ENCODE measurements at regions not wholly inside any gene's neighbourhood (a gene's known extent, or its start where the extent isn't known, plus 50 kb on each side); places are given as distances from the start of the nearest gene placed in this dataset.

DNA sequence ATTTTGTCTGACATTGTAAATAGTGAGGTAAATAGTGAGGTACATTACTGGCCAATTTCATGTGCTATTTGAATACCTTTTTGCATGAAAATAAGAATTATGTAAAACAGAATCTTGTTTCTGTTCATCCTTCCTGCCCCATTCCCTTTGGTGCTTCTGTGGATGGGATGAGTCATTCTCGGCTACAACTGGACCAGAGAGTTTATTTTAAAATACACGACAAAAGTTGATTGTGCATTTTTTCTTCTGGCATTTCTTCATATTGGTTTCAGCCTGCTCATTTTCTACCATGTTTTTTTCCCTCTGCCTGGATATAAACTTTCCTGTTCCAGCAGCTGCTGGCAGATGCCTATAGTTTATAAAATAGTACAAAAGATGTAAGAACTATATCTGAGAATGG is 107.5 kb downstream of the CYSLTR2 start:
- ATAC-seq = no peak
- intact Hi-C loops (cut with DNase I) = loop anchor here in 1 of 2 donors (10.0 kb wide), 1 partner anchor 426 kb away; no protein-coding TSS in a partner anchor
- no peak for DNase-seq

DNA sequence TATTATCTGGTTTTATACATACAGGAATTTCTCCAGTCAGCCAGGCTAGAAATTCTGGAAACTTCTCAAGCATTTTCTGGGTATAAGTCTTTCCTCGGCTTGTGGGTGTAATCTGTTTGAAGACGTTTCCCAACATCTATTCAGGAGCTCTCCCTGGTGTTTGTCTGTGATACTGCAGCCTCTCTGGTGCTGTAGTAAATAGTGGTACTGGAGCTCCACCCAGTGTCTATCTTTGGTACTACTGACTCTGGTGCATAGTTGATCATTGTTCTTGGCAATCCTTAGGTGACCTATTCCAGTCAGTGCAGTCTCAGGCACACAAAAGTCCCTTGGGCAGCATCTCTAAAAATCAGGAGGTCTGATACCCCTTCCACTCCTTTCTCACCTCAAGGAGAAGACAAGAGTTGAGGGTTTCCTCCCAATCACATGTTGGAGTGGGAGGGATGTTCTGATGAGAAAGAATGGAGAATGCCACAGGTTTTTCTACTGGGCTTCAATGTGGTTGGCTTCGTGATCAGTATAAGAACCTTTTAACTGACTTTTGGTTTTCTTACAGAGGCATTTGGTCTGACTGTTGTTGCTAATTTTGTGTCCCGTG is 115.5 kb downstream of the CYSLTR2 start:
- intact Hi-C loops (cut with DNase I) = loop anchor here (1.0 to 10.0 kb wide), 4 partner anchors 172 to 732 kb away; partner anchors contain the start of gene NUDT15 (in 1 of the 2)
- peak; percentile 89 to 95 for ATAC-seq

DNA sequence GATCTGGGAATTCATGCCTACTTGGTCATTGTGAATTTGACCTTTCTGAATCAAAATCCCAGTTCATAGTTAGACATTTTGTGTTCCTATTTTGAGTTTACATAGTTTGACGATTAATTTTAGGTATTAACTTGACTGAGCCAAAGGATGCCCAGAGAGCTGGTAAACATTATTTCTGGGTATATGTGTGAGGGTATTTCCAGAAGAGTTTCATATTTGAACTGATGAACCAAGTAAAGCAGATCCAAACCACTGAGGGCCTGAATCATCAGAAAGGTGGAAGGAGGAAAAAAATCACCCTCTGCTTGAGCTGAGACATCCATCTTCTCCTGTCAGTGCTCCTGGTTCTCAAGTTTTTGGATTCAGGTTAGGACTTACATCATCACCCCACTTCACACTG is 116.6 kb downstream of the CYSLTR2 start:
- ATAC-seq = no peak
- intact Hi-C loops (cut with DNase I) = no loop called here

More for the DNA sequence above, 115.5 kb downstream of the CYSLTR2 start:
- DNase-seq = peak; percentile 76

DNA sequence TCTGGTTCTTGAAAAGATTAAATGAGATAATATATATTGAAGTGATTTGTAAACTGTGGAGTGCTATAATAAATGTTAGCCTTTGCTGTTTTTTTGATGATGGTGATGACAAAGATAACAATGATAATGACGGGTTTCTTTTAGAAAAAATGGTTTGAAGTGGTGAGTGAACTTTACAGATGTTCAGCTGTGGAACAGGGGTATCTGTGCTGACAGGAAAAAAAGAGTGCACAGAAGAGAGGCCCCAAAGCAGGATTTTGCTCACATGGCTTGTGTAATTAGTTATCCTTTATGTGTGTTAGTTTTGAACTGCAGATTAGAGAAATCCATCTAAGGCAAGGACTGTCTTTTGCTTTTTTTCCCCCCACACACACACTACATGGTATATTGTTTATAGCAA is 119.2 kb downstream of the CYSLTR2 start:
- intact Hi-C loops (cut with DNase I) = no loop called here
- DNase-seq = no peak
- no peak for ATAC-seq

More for the DNA sequence above, 116.6 kb downstream of the CYSLTR2 start:
- no peak for DNase-seq

DNA sequence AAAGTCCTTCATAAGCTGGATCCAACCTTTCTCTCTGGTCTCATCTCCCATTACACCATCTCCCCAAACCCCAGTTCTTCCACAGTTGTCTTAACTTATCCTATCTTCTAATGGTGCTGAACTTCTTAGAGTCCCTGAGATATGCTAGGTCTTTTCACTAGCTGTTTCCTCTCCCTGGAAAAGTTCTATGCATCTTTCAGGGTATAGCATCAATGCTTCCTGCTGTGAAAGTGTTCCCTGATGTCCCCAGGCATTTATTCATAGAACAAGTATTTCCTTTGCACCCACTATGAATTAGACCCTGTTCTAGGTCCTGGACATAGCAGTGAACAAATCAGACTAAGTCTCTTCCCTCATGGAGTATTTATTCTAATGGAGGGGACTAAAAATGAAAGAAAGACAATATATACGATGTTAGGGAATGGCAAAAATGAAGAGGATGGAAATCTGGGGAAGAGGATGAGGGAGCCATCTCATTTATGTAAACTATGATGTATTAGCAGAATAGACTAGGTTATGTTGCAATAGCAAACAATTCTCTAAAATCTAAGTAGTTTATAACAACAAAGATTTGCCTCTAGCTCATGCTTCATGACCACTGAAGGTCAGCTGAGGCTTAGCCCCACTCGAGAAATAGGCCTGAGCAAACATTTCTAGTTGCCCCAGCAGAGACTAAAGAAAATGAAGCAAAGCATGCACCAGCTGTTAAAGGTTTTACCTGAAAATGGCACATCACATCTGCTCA is 120.0 kb downstream of the CYSLTR2 start:
- DNase-seq (no peak), ATAC-seq (no peak)
- intact Hi-C loops (cut with DNase I) = no loop called here

DNA sequence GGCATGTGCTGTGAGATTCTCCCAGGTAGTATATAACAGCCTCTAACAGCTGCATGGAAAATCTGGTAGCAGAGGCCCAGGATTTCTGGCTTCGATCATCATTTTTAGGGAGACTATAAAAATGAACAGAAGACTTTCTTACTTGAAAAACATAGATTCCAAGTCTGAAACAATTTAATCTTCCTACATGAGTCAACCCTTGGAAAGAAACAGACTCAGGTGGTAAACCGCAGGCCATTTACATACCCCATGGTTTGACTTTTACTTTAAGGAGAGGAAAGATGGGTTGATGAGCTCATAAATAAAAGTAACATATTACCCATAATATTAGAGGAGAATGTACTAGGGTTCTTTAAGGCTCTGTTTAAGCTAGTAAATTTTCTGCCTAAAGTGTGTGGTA is 121.6 kb downstream of the CYSLTR2 start:
- no peak for ATAC-seq
- intact Hi-C loops (cut with DNase I) = no loop called here
- no peak for DNase-seq

DNA sequence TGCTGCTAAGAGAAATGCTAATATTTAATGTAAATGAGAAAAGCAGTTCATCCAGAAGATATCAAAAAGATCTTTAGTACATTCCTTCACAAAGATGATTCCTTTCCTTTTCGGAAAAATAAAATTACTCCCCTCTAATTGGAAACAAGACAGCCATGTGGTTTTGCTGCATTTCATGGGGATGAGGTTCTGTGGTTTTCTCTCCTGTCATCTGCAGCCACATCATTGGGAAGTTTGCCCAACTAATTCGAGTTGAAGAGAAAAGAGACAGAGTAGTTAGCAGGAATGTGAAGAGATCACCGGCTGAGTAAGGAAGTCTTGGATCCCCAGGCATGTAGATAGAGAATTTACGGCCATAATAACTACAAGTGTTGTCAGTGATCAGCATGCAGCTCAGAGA is 122.1 kb downstream of the CYSLTR2 start:
- intact Hi-C loops (cut with DNase I) = no loop called here
- ATAC-seq = no peak
- DNase-seq = no peak

DNA sequence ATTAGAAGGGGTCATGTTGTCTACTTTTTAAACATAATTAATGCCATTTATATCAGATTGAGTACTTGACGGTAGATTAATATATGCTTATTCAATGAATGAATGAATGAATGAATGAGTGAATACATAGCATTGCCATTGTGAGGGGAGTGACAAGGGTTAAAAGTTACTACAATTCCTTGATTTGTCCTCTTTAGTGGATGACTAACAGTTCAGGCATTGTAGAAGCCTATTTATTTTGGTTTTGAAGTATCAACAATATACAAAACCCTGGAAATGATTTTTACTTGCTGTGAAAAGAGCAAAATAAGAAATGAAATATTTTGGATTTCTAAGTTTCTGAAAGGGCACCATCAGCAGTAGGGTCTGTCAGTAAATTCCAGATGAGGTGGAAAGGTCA is 122.7 kb downstream of the CYSLTR2 start:
- ATAC-seq (no peak), DNase-seq (no peak)
- intact Hi-C loops (cut with DNase I) = no loop called here

DNA sequence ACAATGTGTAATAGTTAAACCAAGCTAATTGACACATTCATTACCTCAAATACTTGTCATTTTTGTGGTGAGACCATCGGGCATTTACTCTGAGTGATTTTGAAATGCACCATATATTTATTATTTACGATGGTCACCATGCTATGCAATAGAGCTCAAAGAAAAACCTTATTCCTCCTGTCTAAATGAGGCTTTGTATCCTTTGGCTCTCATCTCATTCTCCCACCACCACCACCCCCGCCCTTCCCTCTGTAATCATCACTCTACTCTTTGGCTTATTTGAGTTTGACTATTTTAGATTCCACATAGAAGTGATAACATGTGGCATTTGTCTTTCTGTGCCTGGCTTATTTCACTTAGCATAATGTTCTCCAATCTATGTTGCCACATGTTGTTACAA is 124.9 kb downstream of the CYSLTR2 start:
- ATAC-seq = peak in 1 of 2 donors; percentile 44
- DNase-seq = no peak
- intact Hi-C loops (cut with DNase I) = no loop called here

DNA sequence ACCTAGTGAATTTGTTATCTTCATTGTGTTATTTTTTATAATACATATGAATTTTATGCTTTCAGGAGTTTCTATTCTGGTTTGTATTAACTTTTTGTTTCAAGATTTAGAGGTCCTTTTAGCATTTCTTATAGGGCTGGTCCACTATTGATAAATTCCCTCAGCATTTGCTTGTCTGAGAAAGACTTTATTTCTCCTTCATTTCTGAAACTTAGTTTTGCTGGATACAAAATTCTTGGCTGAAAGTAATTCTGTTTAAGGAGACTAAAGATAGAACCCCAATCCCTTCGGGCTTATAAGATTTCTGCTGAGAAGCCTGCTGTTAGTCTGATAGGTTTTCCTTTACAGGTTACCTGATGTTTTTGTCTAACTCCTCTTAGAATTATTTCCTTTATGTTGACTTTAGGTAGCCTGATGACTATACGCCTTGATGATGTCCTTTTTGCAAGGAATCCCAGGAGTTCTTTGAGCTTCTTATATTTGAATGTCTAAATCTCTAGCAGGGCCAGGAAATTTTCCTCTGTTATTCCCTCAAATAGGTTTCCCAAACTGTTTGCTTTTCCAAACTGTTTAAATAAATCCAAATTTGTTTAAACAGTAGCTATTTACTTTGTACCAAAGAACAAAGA is 127.1 kb downstream of the CYSLTR2 start:
- DNase-seq (no peak), ATAC-seq (no peak)
- intact Hi-C loops (cut with DNase I) = loop anchor here in 1 of 2 donors (5.0 kb wide), 1 partner anchor 196 kb away; the partner anchor contains the start of gene FNDC3A

DNA sequence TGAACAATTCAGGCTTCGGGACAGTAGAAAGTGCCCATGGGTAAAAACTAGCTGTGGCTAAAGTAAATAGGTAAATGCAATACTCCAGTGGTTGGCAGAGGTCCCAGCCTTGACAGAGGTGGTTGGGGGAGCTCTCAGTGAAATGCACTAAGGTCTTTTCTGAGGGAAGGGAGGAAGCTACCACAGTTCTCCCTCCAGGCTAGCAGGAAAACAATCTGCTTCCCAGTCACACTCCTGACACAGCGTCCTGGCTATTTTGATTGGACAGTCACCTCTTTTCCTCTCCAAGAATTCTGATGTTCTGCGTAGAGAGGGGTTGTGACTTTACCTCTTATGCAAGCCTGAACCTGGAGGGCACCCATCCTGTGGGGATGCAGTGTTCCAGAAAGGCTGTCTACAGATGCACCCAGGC is 128.7 kb downstream of the CYSLTR2 start:
- no peak for ATAC-seq
- intact Hi-C loops (cut with DNase I) = loop anchor here in 1 of 2 donors (5.0 kb wide), 1 partner anchor 195 kb away; the partner anchor contains the start of gene FNDC3A

DNA sequence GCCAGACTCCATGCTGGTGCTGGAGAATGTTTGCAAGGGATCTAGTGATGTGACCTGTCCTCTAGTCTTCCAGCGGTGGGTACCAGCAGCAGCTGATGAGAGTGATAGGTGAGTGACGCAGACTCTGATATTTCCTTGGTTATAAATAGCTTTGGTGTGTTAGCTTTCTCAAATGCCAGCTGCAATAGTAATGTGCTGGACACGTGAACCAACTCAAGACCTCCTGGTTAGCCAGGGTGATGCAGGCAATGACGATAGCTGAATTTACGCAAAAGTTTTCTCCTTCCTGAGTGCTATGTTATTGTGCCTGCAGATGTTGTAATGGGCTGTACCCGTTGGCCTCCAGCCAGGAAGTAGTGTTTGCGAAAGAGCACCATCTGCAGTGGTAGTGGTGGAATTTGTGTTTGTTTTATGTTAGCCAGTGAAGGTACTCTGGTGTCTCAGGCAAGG is 129.5 kb downstream of the CYSLTR2 start:
- ATAC-seq (peak; percentile 79 to 85), DNase-seq (peak; percentile 84)
- intact Hi-C loops (cut with DNase I) = loop anchor here in 1 of 2 donors (5.0 kb wide), 1 partner anchor 194 kb away; the partner anchor contains the start of gene FNDC3A

More for the DNA sequence above, 128.7 kb downstream of the CYSLTR2 start:
- DNase-seq = no peak

DNA sequence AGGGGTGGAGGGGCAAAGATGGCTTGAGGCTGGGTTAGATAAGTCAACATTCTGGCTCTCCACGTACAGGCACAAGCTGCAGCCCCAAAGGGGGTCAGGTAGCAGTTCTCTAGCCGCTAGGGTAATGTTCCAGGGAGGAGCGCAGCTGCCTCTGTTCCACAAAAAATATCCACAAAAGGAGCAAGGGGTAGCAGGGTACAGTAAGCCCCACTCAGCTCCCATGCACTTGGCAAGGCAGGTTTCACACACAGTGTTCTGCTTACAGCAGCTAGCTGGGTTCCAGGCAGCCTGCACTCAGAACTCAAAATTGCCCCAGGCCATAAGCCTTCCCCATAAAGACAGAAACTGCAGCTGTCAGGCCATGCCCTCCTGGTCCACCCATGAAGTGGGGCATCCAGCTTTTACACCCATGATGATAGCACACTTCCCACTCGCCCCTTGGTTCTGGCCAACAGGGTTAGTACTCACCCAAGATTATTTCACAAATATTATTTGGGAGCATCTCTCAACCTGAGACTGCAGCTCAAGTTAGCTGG is 130.0 kb downstream of the CYSLTR2 start:
- ATAC-seq (peak in 1 of 2 donors; percentile 4), DNase-seq (no peak)
- intact Hi-C loops (cut with DNase I) = loop anchor here in 1 of 2 donors (5.0 kb wide), 1 partner anchor 194 kb away; the partner anchor contains the start of gene FNDC3A

DNA sequence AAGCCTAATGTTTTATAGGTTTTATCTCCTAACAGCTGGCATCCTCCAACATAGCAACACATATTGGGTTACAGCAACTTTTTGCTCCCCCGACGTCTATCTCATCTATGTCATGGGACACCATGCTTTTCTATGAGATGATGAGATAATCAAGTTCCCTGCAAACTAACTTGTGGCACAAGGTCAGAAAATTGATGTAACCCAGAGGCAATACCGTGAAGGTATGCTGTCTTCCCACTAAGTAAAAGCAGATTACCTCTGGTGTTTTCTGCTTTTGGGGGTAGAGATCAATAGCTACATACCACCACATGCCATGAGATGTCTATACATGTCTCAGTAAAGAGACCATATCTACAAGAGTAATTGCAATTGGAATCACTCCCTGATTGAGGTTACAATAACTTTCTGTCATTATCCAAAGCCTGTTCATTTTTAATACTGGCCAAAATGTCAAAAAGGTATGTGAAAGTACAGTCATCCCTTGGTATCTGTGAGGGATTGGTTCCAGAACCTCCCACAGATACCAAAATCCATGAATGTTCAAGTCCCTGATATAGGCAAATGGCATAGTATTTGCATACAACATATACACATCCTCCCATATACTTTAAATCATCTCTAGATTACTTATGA is 131.3 kb downstream of the CYSLTR2 start:
- intact Hi-C loops (cut with DNase I) = loop anchor here in 1 of 2 donors (5.0 kb wide), 1 partner anchor 192 kb away; the partner anchor contains the start of gene FNDC3A
- ATAC-seq (no peak), DNase-seq (no peak)

DNA sequence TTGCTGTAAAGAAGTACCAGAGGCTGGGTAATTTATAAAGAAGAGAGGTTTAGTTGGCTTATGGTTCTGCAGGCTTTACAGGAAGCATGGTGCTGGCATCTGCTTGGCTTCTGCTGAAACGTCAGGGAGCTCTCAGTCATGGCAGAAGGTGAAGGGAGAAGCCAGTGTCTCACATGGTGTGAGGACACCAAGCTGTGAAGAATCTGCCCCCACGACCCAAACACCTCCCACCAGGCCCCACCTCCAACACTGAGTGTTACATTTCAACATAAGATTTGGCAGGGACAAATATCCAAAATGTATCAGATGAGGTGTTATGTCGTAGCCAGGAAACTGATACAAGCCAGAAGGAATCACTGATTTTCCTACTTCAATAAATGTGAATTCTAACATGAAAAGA is 136.5 kb downstream of the CYSLTR2 start:
- DNase-seq (no peak), ATAC-seq (no peak)
- intact Hi-C loops (cut with DNase I) = no loop called here

DNA sequence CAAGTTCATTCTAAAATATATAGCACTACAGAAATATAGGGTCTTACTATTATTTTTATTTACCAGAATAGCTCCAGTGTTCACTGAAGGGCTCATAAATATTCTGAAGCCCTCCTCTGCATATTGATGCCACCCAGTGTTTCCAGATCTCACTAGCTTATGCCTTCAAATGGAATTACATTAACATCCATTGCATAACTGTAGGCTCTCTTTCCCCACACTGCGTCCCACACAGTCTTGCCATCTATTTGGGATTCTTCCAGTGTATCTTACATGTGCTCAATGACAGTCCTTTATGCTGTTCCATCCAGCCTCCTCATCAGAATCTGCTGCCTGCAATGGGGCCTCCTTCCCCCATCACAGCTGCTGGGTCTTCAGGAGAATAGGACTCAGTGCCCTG is 137.2 kb downstream of the CYSLTR2 start:
- intact Hi-C loops (cut with DNase I) = no loop called here
- DNase-seq (no peak), ATAC-seq (no peak)

DNA sequence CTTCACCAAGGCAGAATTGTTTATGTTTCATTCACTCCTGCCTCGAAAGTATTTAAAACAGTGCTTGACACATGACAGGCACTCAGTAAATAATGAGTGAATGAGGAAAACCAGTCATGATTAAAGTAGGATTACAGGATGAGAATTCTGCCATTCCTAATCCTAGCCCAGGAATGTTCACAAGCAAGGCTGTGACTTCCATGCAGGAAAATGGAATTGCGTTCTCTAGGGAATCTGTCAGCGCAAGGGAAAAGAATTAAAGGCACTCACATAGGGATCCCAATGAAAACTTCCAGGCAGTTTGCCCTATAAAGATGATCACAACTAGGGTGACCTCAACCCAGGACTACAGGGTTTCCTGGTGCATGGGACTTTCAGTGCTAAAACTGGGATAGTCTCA is 143.4 kb downstream of the CYSLTR2 start:
- intact Hi-C loops (cut with DNase I) = no loop called here
- no peak for ATAC-seq

DNA sequence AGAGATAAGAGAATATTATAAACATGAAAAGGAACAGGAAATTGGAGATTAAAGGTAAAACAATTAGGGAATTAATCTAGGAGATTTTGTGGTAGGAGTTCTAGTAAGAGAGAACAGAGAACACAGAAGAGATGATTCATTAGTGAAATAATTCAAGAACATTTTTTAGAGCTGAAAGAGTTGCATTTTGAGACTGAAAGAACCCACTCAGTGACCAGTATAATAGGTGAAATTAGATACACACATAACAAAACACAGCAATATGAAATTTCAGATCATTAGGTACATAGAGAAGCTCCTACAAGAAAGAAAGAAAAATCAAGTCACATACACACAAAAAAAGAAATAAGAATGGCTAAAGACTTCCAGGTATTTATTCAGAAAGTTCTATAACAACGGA is 144.0 kb downstream of the CYSLTR2 start:
- intact Hi-C loops (cut with DNase I) = no loop called here
- DNase-seq (no peak), ATAC-seq (no peak)

More for the DNA sequence above, 143.4 kb downstream of the CYSLTR2 start:
- DNase-seq = no peak

DNA sequence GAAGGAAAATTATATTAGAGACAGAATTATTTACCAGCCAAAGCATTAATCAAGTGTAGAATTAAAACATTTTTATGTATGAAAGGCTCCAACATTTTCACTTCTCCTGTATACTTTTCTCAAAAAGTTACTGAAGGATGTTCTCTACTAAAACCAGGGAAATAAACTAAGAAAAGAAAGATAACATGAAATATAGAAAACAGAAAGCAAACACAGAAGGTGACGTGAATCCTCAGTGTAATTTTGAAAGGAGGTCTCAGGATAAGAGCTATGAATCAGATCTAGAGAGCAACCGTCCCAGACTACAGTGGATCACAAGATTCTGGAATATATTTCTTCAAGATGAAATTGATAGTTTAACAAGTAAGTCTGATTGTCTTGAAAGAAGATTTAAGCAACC is 144.5 kb downstream of the CYSLTR2 start:
- no peak for ATAC-seq

More for the DNA sequence above, 144.5 kb downstream of the CYSLTR2 start:
- DNase-seq = no peak
- intact Hi-C loops (cut with DNase I) = no loop called here

Measured in left cardiac atrium (tissue), 4 donors.